ENCODE measurements at regions not wholly inside any gene's neighbourhood (a gene's known extent, or its start where the extent isn't known, plus 50 kb on each side); places are given as distances from the start of the nearest gene placed in this dataset.
"Not testable (repeated sequence)": the region's sequence is repeated elsewhere in the genome, so short reads cannot be mapped to it uniquely, and the experiment has no call there.

DNA sequence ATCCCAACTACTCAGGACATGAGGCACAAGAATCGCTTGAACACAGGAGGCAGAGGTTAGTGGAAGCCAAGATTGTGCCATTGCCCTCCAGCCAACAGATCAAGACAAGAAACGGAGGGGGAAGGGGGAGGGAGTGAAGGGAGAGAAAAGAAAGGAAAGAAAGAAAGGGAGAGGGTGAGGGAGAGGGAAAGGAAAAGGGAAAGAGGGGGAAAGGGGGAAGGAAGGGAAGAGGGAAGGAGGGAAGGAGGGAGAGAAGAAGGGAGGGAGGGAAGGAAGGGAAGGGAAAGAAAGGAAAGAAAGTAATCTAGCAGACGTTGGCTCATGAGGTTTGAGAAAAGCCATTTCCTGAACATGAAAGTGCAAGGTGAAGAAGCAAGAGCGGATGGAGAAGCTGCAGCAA lies 53.1 kb upstream of the SETMAR start:
- Histone ChIP-seq H3K9me3 (no peaks in the 10 kb centered on the region), H3K4me3 (no peak overlapping the region), H3K4me1 (no peaks in the 10 kb centered on the region), H3K27me3 (no peaks in the 10 kb centered on the region), H3K27ac (no peak overlapping the region), H3K36me3 (no peaks in the 10 kb centered on the region)
- WGBS, 2 donors = 81 to 83% methylated on average over 4 of the region's 4 CpGs
- TF ChIP-seq EP300 (IDR thresholded peaks at IDR 0.05) (no peak), POLR2A (IDR thresholded peaks at IDR 0.05) (no peak)
- TF ChIP-seq, protein P1, sequence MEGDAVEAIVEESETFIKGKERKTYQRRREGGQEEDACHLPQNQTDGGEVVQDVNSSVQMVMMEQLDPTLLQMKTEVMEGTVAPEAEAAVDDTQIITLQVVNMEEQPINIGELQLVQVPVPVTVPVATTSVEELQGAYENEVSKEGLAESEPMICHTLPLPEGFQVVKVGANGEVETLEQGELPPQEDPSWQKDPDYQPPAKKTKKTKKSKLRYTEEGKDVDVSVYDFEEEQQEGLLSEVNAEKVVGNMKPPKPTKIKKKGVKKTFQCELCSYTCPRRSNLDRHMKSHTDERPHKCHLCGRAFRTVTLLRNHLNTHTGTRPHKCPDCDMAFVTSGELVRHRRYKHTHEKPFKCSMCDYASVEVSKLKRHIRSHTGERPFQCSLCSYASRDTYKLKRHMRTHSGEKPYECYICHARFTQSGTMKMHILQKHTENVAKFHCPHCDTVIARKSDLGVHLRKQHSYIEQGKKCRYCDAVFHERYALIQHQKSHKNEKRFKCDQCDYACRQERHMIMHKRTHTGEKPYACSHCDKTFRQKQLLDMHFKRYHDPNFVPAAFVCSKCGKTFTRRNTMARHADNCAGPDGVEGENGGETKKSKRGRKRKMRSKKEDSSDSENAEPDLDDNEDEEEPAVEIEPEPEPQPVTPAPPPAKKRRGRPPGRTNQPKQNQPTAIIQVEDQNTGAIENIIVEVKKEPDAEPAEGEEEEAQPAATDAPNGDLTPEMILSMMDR (IDR thresholded peaks at IDR 0.05) = no peak
- DNase-seq (ENCODE audit: low spot score in 2 of 2) = no peak

DNA sequence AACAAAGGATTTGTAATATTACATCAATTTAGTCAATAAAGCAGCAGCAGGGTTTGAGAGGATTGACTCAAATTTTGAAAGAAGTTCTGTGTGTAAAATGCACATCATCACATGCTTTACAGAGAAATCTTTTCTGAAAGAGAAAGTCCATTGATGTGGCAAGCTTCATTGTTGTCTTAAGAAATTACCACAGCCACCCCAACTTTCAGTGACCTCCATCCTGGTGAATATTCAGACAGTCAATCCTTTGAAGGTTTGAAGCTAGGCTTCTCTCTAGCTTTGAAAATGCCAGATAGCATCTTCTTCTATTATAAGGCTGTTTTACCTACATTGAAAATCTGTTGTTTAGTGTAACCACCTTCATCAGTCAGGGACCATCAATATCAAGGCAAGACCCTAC lies 51.8 kb upstream of the SETMAR start:
- H3K36me3 ChIP-seq = no peaks in the 10 kb centered on the region
- H3K27me3 ChIP-seq = no peaks in the 10 kb centered on the region
- no peak for DNase-seq (ENCODE audit: low spot score in 2 of 2)
- no peak overlapping the region for H3K4me3 ChIP-seq
- H3K27ac ChIP-seq = no peak overlapping the region
- no peaks in the 10 kb centered on the region for H3K9me3 ChIP-seq
- no peaks in the 10 kb centered on the region for H3K4me1 ChIP-seq
- TF ChIP-seq EP300 (IDR thresholded peaks at IDR 0.05) (no peak), POLR2A (IDR thresholded peaks at IDR 0.05) (no peak)
- TF ChIP-seq, protein P1 (IDR thresholded peaks at IDR 0.05) = no peak

DNA sequence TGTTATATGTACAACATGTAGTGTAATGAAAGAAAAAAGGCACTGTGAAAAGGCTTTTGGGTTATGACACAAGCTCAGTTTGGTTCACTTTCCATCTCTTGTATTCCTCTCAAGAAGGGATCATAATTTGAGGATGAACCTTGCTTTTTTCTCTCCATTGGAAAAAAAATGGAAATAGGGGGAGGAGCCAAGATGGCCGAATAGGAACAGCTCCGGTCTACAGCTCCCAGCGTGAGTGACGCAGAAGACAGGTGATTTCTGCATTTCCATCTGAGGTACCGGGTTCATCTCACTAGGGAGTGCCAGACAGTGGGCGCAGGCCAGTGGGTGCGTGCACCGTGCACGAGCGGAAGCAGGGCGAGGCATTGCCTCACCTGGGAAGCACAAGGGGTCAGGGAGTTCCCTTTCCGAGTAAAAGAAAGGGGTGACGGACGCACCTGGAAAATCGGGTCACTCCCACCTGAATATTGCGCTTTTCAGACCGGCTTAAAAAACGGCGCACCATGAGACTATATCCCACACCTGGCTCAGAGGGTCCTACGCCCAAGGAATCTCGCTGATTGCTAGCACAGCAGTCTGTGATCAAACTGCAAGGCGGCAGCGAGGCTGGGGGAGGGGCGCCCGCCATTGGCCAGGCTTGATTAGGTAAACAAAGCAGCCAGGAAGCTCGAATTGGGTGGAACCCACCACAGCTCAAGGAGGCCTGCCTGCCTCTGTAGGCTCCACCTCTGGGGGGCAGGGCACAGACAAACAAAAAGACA lies 49.9 kb upstream of the SETMAR start:
- H3K4me1 ChIP-seq; H3K27ac ChIP-seq; H3K4me3 ChIP-seq; H3K36me3 ChIP-seq; H3K9me3 ChIP-seq; DNase-seq (ENCODE audit: low spot score in 2 of 2); H3K27me3 ChIP-seq: not testable (repeated sequence)
- 86 to 90% methylated on average over 15 to 25 of the region's 26 CpGs for WGBS, 2 donors

Data from tibial nerve (tissue), 4 donors.